H1 (cell line): ENCODE measurements at regions not wholly inside any gene's neighbourhood (a gene's known extent, or its start where the extent isn't known, plus 50 kb on each side); places are given as distances from the start of the nearest gene placed in this dataset.

Experiments
- CTCF ChIP-seq, 3 experiments: IDR thresholded peaks; 1 replicate in 2 of 3; 2 replicates in 1 of 3; pipeline versions ENCODE4 v1.5.1 to v1.6.1; 2011; ENCODE audit warnings: low read length in 3 of 3, mild to moderate bottlenecking in 3 of 3, inconsistent platforms in 2 of 3, low read depth in 1 of 3, moderate library complexity in 1 of 3; ENCODE audit not compliant: insufficient read depth in 1 of 3; ENCODE audit errors: control extremely low read depth in 1 of 3
- KDM1A ChIP-seq: fragments of 200-600, 300-600 bp; sonication (generic); IDR thresholded peaks from 2 replicates; pipeline ENCODE4 v1.7.1; 2016; ENCODE audit warnings: mild to moderate bottlenecking, low read length, borderline replicate concordance
- POLR2A ChIP-seq, 2 experiments: IDR thresholded peaks; 1 replicate in 1 of 2; 2 replicates in 1 of 2; pipeline ENCODE4 v1.6.1; 2011; ENCODE audit warnings: low read depth in 2 of 2, low read length in 2 of 2, mild to moderate bottlenecking in 2 of 2; ENCODE audit errors: control extremely low read depth in 1 of 2
- TAF1 ChIP-seq: IDR thresholded peaks from 2 replicates; pipeline ENCODE4 v1.6.1; 2011; ENCODE audit warnings: mild to moderate bottlenecking, low read depth, low read length
- TCF12 ChIP-seq: IDR thresholded peaks from 2 replicates; pipeline ENCODE4 v1.6.1; 2011; ENCODE audit warnings: low read depth, mild to moderate bottlenecking, low read length
- TF ChIP-seq, protein P1 (sequence below): IDR thresholded peaks from 2 replicates; pipeline ENCODE4 v1.6.1; 2012; ENCODE audit warnings: low read length, inconsistent platforms

DNA sequence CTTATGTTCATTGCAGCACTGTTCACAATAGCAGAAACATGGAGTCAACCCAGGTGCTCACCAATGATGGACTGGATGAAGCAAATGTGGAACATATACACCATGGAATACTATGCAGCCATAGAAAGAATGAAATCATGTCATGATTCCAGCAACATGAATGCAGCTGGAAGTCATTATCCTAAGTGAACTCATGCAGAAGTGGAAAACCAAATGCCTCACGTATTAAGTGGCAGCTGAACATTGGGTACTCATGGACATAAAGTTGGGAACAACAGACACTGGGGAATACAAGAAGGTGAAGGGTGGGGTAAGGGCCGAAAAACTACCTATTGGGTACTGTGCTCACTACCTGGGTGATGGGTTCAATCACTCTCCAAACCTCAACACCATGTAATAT is 915.9 kb downstream of the UQCRFS1 start:
- TF ChIP-seq KDM1A = no peak
- no peak for TF ChIP-seq CTCF (IDR thresholded peaks at IDR 0.05; ENCODE audit: control extremely low read depth in 1 of 3, insufficient read depth in 1 of 3, low read depth in 1 of 3, low read length in 3 of 3)
- TF ChIP-seq, protein P1, sequence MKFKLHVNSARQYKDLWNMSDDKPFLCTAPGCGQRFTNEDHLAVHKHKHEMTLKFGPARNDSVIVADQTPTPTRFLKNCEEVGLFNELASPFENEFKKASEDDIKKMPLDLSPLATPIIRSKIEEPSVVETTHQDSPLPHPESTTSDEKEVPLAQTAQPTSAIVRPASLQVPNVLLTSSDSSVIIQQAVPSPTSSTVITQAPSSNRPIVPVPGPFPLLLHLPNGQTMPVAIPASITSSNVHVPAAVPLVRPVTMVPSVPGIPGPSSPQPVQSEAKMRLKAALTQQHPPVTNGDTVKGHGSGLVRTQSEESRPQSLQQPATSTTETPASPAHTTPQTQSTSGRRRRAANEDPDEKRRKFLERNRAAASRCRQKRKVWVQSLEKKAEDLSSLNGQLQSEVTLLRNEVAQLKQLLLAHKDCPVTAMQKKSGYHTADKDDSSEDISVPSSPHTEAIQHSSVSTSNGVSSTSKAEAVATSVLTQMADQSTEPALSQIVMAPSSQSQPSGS = no peak
- TF ChIP-seq POLR2A (IDR thresholded peaks at IDR 0.05; ENCODE audit: control extremely low read depth in 1 of 2, low read depth in 2 of 2, low read length in 2 of 2) = no peak
- no peak for TF ChIP-seq TCF12
- no peak for TF ChIP-seq TAF1
